ENCODE measurements at regions not wholly inside any gene's neighbourhood (a gene's known extent, or its start where the extent isn't known, plus 50 kb on each side); places are given as distances from the start of the nearest gene placed in this dataset.
A peak's percentile ranks its signal among the peaks of the same experiment; 100 is the strongest.

- no peaks in the 10 kb centered on the region for H3K36me3 Mint-ChIP-seq (ENCODE audit: low read depth)
Observed at GRCh38 chr2:156883804-156884203, 373.7 kb upstream of the GALNT5 start.

GRCh38 chr2:156884216-156884615 is 373.3 kb upstream of the GALNT5 start:
- DNase-seq (ENCODE audit: low spot score), result no peak
- Mint-ChIP-seq H3K9me3 (ENCODE audit: low read depth) (no peaks in the 10 kb centered on the region), H3K27ac (ENCODE audit: unreplicated experiment) (no peak overlapping the region), H3K27me3 (ENCODE audit: low read depth) (peaks cover 12% of the 10 kb centered on the region), H3K36me3 (ENCODE audit: low read depth) (no peaks in the 10 kb centered on the region), H3K4me1 (ENCODE audit: low read depth) (no peaks in the 10 kb centered on the region), H3K4me3 (ENCODE audit: unreplicated experiment) (no peak overlapping the region)
- no peak for TF ChIP-seq CTCF (IDR thresholded peaks at IDR 0.05)

More at GRCh38 chr2:156883804-156884203, 373.7 kb upstream of the GALNT5 start:
- Mint-ChIP-seq H3K4me1 (ENCODE audit: low read depth) (no peaks in the 10 kb centered on the region), H3K27me3 (ENCODE audit: low read depth) (peaks cover 12% of the 10 kb centered on the region), H3K4me3 (ENCODE audit: unreplicated experiment) (no peak overlapping the region), H3K27ac (ENCODE audit: unreplicated experiment) (no peak overlapping the region), H3K9me3 (ENCODE audit: low read depth) (no peaks in the 10 kb centered on the region)
- no peak for DNase-seq (ENCODE audit: low spot score)
- no peak for TF ChIP-seq CTCF (IDR thresholded peaks at IDR 0.05)

- Mint-ChIP-seq H3K36me3 (ENCODE audit: low read depth) (no peaks in the 10 kb centered on the region), H3K27me3 (ENCODE audit: low read depth) (peaks cover 17% of the 10 kb centered on the region), H3K4me3 (ENCODE audit: unreplicated experiment) (no peak overlapping the region), H3K4me1 (ENCODE audit: low read depth) (peaks cover 11% of the 10 kb centered on the region), H3K27ac (ENCODE audit: unreplicated experiment) (no peak overlapping the region), H3K9me3 (ENCODE audit: low read depth) (no peaks in the 10 kb centered on the region)
- no peak for TF ChIP-seq CTCF (IDR thresholded peaks at IDR 0.05)
- DNase-seq (ENCODE audit: low spot score), result no peak
Observed at GRCh38 chr2:156890529-156891148, 366.9 kb upstream of the GALNT5 start.

GRCh38 chr2:156891609-156892008 is 365.9 kb upstream of the GALNT5 start:
- Mint-ChIP-seq H3K27ac (ENCODE audit: unreplicated experiment) (no peak overlapping the region), H3K27me3 (ENCODE audit: low read depth) (peaks cover 20% of the 10 kb centered on the region), H3K36me3 (ENCODE audit: low read depth) (no peaks in the 10 kb centered on the region), H3K9me3 (ENCODE audit: low read depth) (no peaks in the 10 kb centered on the region), H3K4me1 (ENCODE audit: low read depth) (peaks cover 11% of the 10 kb centered on the region), H3K4me3 (ENCODE audit: unreplicated experiment) (no peak overlapping the region)
- no peak for DNase-seq (ENCODE audit: low spot score)
- no peak for TF ChIP-seq CTCF (IDR thresholded peaks at IDR 0.05)

- peak; percentile 90 for TF ChIP-seq CTCF (IDR thresholded peaks at IDR 0.05)
- no peaks in the 10 kb centered on the region for H3K36me3 Mint-ChIP-seq (ENCODE audit: low read depth)
- DNase-seq (ENCODE audit: low spot score), result no peak
- no peaks in the 10 kb centered on the region for H3K9me3 Mint-ChIP-seq (ENCODE audit: low read depth)
- H3K27ac Mint-ChIP-seq (ENCODE audit: unreplicated experiment), result no peak overlapping the region
- peaks cover 20% of the 10 kb centered on the region for H3K27me3 Mint-ChIP-seq (ENCODE audit: low read depth)
- H3K4me1 Mint-ChIP-seq (ENCODE audit: low read depth), result peaks cover 11% of the 10 kb centered on the region
- peak overlapping the region; percentile 62 for H3K4me3 Mint-ChIP-seq (ENCODE audit: unreplicated experiment)
Observed at GRCh38 chr2:156892467-156893281, 364.8 kb upstream of the GALNT5 start.
